DND-41 (cell line): ENCODE measurements at regions not wholly inside any gene's neighbourhood (a gene's known extent, or its start where the extent isn't known, plus 50 kb on each side); places are given as distances from the start of the nearest gene placed in this dataset.

Experiments used
- EZH2 ChIP-seq: IDR thresholded peaks from 3 replicates; pipeline ENCODE4 v1.6.1; 2012; ENCODE audit warnings: borderline replicate concordance, low read depth, mild to moderate bottlenecking, moderate library complexity, low read length, inconsistent platforms; ENCODE audit not compliant: severe bottlenecking
- TF ChIP-seq, protein P1 (sequence below): IDR thresholded peaks from 2 replicates; pipeline ENCODE4 v1.5.1; 2012; ENCODE audit warnings: borderline replicate concordance, low read length, moderate library complexity, mild to moderate bottlenecking; ENCODE audit not compliant: poor library complexity, severe bottlenecking; ENCODE audit errors: extremely low read depth

DNA sequence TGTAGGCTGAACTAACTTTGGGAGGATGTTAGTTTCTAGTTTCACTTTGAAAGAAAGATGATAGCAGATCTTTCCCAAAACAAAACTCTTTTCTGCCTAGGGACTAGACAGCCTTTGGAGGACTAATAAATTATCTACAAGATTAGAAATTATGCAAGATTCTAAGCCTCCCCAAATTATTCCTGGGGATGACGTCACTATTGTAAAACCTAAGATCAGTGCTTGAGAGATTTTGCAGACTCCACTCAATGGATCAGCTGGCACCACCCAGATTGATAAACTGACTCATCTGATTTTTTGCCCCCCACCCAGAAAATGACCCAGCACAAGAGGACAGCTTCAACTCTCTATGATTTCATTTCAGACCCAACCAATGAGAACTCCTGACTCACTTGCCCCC lies 1057.9 kb upstream of the DIAPH2 start:
- TF ChIP-seq, protein P1, sequence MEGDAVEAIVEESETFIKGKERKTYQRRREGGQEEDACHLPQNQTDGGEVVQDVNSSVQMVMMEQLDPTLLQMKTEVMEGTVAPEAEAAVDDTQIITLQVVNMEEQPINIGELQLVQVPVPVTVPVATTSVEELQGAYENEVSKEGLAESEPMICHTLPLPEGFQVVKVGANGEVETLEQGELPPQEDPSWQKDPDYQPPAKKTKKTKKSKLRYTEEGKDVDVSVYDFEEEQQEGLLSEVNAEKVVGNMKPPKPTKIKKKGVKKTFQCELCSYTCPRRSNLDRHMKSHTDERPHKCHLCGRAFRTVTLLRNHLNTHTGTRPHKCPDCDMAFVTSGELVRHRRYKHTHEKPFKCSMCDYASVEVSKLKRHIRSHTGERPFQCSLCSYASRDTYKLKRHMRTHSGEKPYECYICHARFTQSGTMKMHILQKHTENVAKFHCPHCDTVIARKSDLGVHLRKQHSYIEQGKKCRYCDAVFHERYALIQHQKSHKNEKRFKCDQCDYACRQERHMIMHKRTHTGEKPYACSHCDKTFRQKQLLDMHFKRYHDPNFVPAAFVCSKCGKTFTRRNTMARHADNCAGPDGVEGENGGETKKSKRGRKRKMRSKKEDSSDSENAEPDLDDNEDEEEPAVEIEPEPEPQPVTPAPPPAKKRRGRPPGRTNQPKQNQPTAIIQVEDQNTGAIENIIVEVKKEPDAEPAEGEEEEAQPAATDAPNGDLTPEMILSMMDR, result no peak
- TF ChIP-seq EZH2, result no peak
